ENCODE measurements at regions not wholly inside any gene's neighbourhood (a gene's known extent, or its start where the extent isn't known, plus 50 kb on each side); places are given as distances from the start of the nearest gene placed in this dataset.
"Not testable (repeated sequence)": the region's sequence is repeated elsewhere in the genome, so short reads cannot be mapped to it uniquely, and the experiment has no call there.

- H3K27ac ChIP-seq, result no peak overlapping the region
- TF ChIP-seq ZFX (IDR thresholded peaks at IDR 0.05), result no peak
- TF ChIP-seq, protein P1, sequence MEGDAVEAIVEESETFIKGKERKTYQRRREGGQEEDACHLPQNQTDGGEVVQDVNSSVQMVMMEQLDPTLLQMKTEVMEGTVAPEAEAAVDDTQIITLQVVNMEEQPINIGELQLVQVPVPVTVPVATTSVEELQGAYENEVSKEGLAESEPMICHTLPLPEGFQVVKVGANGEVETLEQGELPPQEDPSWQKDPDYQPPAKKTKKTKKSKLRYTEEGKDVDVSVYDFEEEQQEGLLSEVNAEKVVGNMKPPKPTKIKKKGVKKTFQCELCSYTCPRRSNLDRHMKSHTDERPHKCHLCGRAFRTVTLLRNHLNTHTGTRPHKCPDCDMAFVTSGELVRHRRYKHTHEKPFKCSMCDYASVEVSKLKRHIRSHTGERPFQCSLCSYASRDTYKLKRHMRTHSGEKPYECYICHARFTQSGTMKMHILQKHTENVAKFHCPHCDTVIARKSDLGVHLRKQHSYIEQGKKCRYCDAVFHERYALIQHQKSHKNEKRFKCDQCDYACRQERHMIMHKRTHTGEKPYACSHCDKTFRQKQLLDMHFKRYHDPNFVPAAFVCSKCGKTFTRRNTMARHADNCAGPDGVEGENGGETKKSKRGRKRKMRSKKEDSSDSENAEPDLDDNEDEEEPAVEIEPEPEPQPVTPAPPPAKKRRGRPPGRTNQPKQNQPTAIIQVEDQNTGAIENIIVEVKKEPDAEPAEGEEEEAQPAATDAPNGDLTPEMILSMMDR (conservative IDR thresholded peaks at IDR 0.05), result no peak
These were observed 630.3 kb downstream of the ISL1 start for GRCh38 chr5:52013523-52013922.

DNA sequence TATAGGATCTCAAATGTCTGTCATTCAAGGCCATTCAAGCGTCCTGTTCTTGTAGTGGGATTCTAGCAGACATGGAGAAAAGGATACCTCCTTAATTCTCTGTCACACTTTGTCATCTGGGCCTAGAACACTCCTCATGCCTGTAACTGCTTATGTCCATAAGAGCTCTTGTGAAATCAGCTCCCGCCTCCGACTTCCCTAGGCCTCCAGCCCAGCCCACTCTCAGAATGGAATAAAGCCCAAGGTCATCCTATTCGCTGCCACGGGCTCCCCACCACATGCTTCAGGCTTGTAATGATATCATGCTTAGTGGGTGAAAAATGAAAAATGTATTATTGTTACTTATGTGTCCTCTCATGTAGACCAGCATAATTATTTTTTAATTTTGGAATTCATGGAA lies 632.5 kb downstream of the ISL1 start:
- H3K27ac ChIP-seq, result no peak overlapping the region
- TF ChIP-seq, protein P1 (conservative IDR thresholded peaks at IDR 0.05), result no peak
- TF ChIP-seq ZFX (IDR thresholded peaks at IDR 0.05), result no peak

GRCh38 chr5:52017567-52017966 lies 634.3 kb downstream of the ISL1 start:
- no peak overlapping the region for H3K27ac ChIP-seq
- TF ChIP-seq, protein P1 (conservative IDR thresholded peaks at IDR 0.05), result no peak
- no peak for TF ChIP-seq ZFX (IDR thresholded peaks at IDR 0.05)

DNA sequence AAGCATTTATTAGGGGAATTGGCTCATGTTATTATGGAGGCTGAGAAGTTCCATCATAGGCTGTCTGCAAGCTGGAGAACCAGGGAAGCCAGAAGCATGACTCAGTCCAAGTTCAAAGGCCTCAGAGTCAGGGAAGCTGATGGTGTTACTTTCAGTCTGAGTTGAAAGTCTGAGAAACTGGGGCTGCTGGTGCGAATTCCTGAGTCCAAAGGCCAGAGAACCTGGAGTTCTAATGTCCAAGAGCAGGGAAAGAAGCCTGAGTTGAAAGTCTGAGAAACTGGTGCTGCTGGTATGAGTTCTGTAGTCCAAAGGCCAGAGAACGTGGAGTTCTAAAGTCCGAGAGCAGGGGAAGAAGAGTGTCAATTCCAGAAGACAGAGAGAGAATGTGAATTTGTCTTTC lies 641.1 kb downstream of the ISL1 start:
- H3K27ac ChIP-seq, result no peak overlapping the region
- no peak for TF ChIP-seq ZFX (IDR thresholded peaks at IDR 0.05)
- TF ChIP-seq, protein P1 (conservative IDR thresholded peaks at IDR 0.05), result no peak

DNA sequence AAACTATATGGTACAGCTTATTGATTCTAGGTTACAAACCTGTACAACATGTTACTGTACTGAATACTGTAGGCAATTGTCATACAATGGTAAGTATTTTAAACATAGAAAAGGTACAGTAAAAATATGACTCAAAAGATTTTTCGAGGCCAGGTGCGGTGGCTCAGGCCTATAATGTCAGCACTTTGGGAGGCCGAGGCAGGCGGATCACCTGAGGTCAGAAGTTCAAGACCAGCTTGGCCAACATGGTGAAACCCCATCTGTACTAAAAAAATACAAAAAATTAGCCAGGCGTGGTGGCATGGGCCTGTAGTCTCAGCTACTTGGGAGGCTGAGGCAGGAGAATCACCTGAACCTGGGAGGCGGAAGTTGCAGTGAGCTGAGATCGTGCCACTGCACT lies 646.6 kb downstream of the ISL1 start:
- H3K27ac ChIP-seq, result not testable (repeated sequence)

DNA sequence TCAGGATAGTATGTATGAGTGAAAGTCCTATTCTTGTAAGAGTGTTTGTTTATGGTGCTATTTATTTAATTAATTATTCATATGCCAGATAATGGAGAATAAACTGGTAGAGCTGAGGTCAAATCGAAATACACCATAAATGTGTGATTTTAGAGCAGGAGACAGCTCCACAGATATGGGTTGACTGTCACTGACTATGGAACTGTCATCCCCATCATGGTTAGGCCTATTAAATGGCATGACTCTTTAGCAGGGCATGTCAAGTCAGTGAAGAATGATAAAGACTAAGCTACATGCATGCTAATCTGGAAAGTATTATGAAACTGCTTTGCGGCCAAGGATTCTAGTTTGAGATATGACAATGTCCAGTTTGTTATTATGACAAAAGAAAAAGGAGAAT lies 658.6 kb downstream of the ISL1 start:
- TF ChIP-seq, protein P1 (conservative IDR thresholded peaks at IDR 0.05), result no peak
- no peak for TF ChIP-seq ZFX (IDR thresholded peaks at IDR 0.05)
- H3K27ac ChIP-seq, result no peak overlapping the region

GRCh38 chr5:52043137-52043536 lies 659.9 kb downstream of the ISL1 start:
- no peak overlapping the region for H3K27ac ChIP-seq
- TF ChIP-seq, protein P1 (conservative IDR thresholded peaks at IDR 0.05), result no peak
- TF ChIP-seq ZFX (IDR thresholded peaks at IDR 0.05), result no peak

- H3K27ac ChIP-seq, result no peak overlapping the region
- TF ChIP-seq, protein P1 (conservative IDR thresholded peaks at IDR 0.05), result no peak
- TF ChIP-seq ZFX (IDR thresholded peaks at IDR 0.05), result no peak
These were observed 660.3 kb downstream of the ISL1 start for GRCh38 chr5:52043543-52043942.

Measured in C4-2B (cell line).